C4-2B (cell line): ENCODE measurements at regions not wholly inside any gene's neighbourhood (a gene's known extent, or its start where the extent isn't known, plus 50 kb on each side); places are given as distances from the start of the nearest gene placed in this dataset.

Experiments used
- H3K27ac ChIP-seq: fragments of 450-650 bp; 2 replicates; pipeline ENCODE4 v1.5.1; 2017
- CTCF ChIP-seq: fragments of 450-650 bp; conservative IDR thresholded peaks from 2 replicates; pipeline ENCODE4 v1.5.1; 2017; ENCODE audit warnings: mild to moderate bottlenecking
- ZFX ChIP-seq: fragments of 450-650 bp; IDR thresholded peaks from 2 replicates; pipeline ENCODE4 v1.6.1; 2017

GRCh38 chr2:15806801-15807417 is 133.4 kb upstream of the MYCN start:
- TF ChIP-seq ZFX (no peak), CTCF (no peak)
- H3K27ac ChIP-seq: no peak overlapping the region

- TF ChIP-seq CTCF (no peak), ZFX (no peak)
- H3K27ac ChIP-seq: no peak overlapping the region
Observed at GRCh38 chr2:15807418-15808203, 132.7 kb upstream of the MYCN start.

- TF ChIP-seq CTCF (no peak), ZFX (no peak)
- no peak overlapping the region for H3K27ac ChIP-seq
Observed at GRCh38 chr2:15808204-15808910, 132.0 kb upstream of the MYCN start.

- H3K27ac ChIP-seq: no peak overlapping the region
Observed at GRCh38 chr2:15808944-15809343, 131.4 kb upstream of the MYCN start.

GRCh38 chr2:15809404-15809803 is 130.9 kb upstream of the MYCN start:
- TF ChIP-seq ZFX: no peak
- no peak for TF ChIP-seq CTCF
- no peak overlapping the region for H3K27ac ChIP-seq

More at GRCh38 chr2:15808944-15809343, 131.4 kb upstream of the MYCN start:
- TF ChIP-seq CTCF (no peak), ZFX (no peak)

GRCh38 chr2:15810477-15811150 is 129.7 kb upstream of the MYCN start:
- no peak overlapping the region for H3K27ac ChIP-seq
- TF ChIP-seq ZFX (no peak), CTCF (no peak)
